ENCODE measurements at regions not wholly inside any gene's neighbourhood (a gene's known extent, or its start where the extent isn't known, plus 50 kb on each side); places are given as distances from the start of the nearest gene placed in this dataset.

GRCh38 chr20:11137688-11138087 lies 463.9 kb upstream of the JAG1 start:
- no peaks in the 10 kb centered on the region; the same call in 1 of the 2 replicates for H3K27me3 ChIP-seq (ENCODE audit: control insufficient read depth, insufficient read depth, low read length)
- H2BK20ac ChIP-seq (ENCODE audit: low read depth, low read length): no peak overlapping the region
- H4K8ac ChIP-seq (ENCODE audit: low read depth in 2 of 2, low read length in 2 of 2): no peak overlapping the region
- in situ Hi-C loops (cut with MboI; ENCODE audit: low sequenced_read_pairs): no loop called here
- no peak overlapping the region for H4K91ac ChIP-seq (ENCODE audit: insufficient read depth, low read depth, low read length)
- TF ChIP-seq BHLHE40 (IDR thresholded peaks at IDR 0.05; ENCODE audit: low read depth, low read length) (no peak), USF2 (IDR thresholded peaks at IDR 0.05; ENCODE audit: low read depth, low read length) (no peak), RAD21 (IDR thresholded peaks at IDR 0.05; ENCODE audit: low read length) (no peak), CTCF (conservative IDR thresholded peaks at IDR 0.05; ENCODE audit: low read depth, low read length) (no peak)
- no peaks in the 10 kb centered on the region for H3K9me1 ChIP-seq (ENCODE audit: insufficient read depth, low read length)
- no peak overlapping the region for H3K56ac ChIP-seq (ENCODE audit: extremely low read depth, insufficient read depth, low read length)
- no peaks in the 10 kb centered on the region for H4K20me1 ChIP-seq (ENCODE audit: insufficient read depth, low read length)
- H3K9ac ChIP-seq (ENCODE audit: low read depth, low read length): no peak overlapping the region
- H2BK15ac ChIP-seq (ENCODE audit: low read depth, low read length): no peak overlapping the region
- ATAC-seq (ENCODE audit: low read depth): no peak
- no peak overlapping the region for H2AK9ac ChIP-seq (replicated peaks; ENCODE audit: low read depth, low read length, poor library complexity)
- H3K4me2 ChIP-seq (ENCODE audit: low read depth, low read length): no peak overlapping the region
- H3K23ac ChIP-seq (ENCODE audit: low read depth, low read length): no peak overlapping the region
- no peak overlapping the region for H2BK5ac ChIP-seq (ENCODE audit: low read depth, low read length, poor library complexity, severe bottlenecking)
- no peak overlapping the region for H3K4me3 ChIP-seq (ENCODE audit: insufficient read depth, low read depth, low read length)
- dilution Hi-C loops (cut with HindIII; ENCODE audit: low sequenced_read_pairs, unreplicated experiment): no loop called here
- no peak overlapping the region for H3K4ac ChIP-seq (ENCODE audit: low read depth, low read length)
- H3K4me1 ChIP-seq (ENCODE audit: control insufficient read depth, insufficient read depth, low read length): 0 out of 2 replicates have a peak, but pooled peaks cover 2% of the 10 kb centered on the region
- H3K79me1 ChIP-seq (ENCODE audit: low read depth in 1 of 2, low read length in 2 of 2): no peaks in the 10 kb centered on the region
- no CpG with 5 or more reads among the region's 3 CpGs for whole genome bisulfite sequencing, 2 experiments (ENCODE audit: extremely low coverage in 2 of 2, insufficient read length in 1 of 2)
- no peaks in the 10 kb centered on the region for H3K36me3 ChIP-seq (ENCODE audit: control insufficient read depth, insufficient read depth, low read length)
- no peak overlapping the region for H3K18ac ChIP-seq (ENCODE audit: low read depth, low read length)
- intact Hi-C loops (cut with micrococcal nuclease): no loop called here
- ChIA-PET CTCF (interaction anchor here (1.0 kb wide), 1 partner anchor 47 kb away, joined by 3 read pairs; no protein-coding TSS in a partner anchor), POLR2A (ENCODE audit: unreplicated experiment) (no interaction called here)
- H4K5ac ChIP-seq (ENCODE audit: low read depth, low read length): no peak overlapping the region
- H3K14ac ChIP-seq (replicated peaks; ENCODE audit: low read depth, low read length): no peak overlapping the region
- BruUV-seq (replicated peaks): no TSS peak
- no peak overlapping the region for H2AK5ac ChIP-seq (ENCODE audit: low read depth, low read length)
- H2BK120ac ChIP-seq (ENCODE audit: low read depth, low read length): no peak overlapping the region
- no peak overlapping the region for H3K27ac ChIP-seq (ENCODE audit: insufficient read depth, low read length)
- no peak overlapping the region for H2AFZ ChIP-seq (replicated peaks; ENCODE audit: low read length, poor library complexity)
- H3K9me3 ChIP-seq (ENCODE audit: control insufficient read depth, insufficient read depth, low read length): no peaks in the 10 kb centered on the region
- DNase-seq: no peak
